HG03354 (cell line): ENCODE measurements at regions not wholly inside any gene's neighbourhood (a gene's known extent, or its start where the extent isn't known, plus 50 kb on each side); places are given as distances from the start of the nearest gene placed in this dataset.
"Not testable (repeated sequence)": the region's sequence is repeated elsewhere in the genome, so short reads cannot be mapped to it uniquely, and the experiment has no call there.

Source experiments
- ATAC-seq: cut with Tn5 transposase; IDR thresholded peaks from one replicate; pipeline ENCODE4 v1.9.1; 2021; ENCODE audit warnings: mild to moderate bottlenecking; ENCODE audit not compliant: unreplicated experiment, poor library complexity, severe bottlenecking

DNA sequence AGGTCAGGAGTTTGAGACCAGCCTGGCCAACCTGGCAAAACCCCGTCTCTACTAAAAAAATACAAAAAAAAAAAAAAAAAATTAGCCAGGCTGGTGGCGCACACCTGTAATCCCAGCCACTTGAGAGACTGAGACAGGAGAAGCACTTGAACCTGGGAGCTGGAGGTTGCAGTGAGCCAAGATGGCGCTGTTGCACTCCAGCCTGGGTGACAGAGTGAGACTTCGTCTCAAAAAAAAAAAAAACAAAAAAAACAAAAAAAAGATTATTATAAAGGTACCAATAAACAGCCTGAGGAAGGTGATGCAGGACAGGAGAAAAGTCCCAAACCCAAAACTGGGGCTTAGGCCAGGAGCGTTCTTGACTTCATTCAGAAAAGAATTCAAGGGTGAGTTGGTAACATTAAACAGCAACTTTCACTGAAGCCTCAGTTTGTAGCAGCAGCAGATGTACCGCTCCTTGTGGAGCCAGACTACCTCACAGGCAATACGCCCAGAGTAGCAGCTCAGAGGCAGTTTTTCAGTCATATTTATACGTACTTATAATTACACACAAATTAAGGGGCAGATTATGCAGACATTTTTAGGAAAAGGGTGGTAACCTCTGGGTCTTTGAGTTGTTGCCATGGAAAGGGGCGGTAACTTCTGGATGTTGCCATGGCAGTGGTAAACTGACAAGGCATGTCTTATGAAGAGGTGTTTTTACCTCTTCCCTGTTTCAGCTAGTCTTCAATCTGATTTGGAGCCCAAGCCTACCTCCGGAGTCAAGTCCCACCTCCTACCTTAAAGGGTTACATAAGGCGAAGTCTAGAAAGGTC is 1596.6 kb upstream of the CELF4 start:
- no peak for ATAC-seq

DNA sequence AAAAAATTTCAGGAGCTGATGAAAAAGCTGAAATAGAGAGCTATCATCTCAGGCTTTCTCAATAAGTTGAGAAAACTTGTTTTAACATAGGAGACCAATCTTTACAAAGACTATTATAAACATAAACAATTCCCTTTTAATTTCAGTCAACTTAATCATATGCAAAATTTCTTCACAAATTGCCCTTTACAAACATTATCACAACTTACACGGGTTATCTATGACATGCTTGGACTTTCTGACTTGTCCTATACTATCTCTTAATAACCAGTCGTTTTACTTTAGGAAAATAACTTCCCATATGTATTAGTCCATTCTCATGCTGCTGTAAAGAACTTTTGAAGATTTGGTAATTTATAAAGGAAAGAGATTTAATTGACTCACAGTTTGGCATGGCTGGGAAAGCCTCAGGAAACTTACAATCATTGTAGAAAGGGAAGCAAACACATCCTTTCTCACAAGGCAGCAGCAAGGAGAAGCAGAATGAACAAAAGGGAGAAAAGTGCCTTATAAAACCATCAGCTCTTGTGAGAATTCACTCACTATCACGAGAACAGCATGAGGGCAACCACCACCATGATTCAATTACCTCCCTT is 1583.7 kb upstream of the CELF4 start:
- ATAC-seq: no peak

- ATAC-seq: no peak
These were observed 1568.7 kb upstream of the CELF4 start for GRCh38 chr18:39134255-39134654.

GRCh38 chr18:39127538-39127937 is 1561.9 kb upstream of the CELF4 start:
- not testable (repeated sequence) for ATAC-seq

DNA sequence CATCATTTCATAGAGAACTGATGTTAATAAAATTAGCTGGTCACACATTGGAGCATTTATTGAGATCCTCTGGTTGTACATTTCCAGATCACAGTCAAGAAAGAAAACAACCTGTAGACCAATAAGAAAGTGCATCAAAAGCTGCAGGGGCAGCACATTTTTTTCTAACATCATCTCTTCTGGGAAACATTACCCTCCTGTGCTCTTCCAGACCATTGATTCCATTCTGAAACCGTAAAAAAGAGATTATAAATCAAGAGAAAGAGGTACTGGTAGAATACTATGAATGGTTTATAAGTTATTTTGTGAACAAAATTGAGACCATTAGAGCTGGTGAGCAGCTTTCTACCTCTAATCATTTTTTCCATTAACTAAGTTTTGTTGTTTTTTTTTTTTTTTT is 1548.2 kb upstream of the CELF4 start:
- ATAC-seq: no peak

- ATAC-seq: no peak
These were observed 1539.5 kb upstream of the CELF4 start for GRCh38 chr18:39105104-39105503.

GRCh38 chr18:39072970-39073369 is 1507.4 kb upstream of the CELF4 start:
- ATAC-seq: no peak

GRCh38 chr18:39062426-39062825 is 1496.8 kb upstream of the CELF4 start:
- ATAC-seq: no peak

DNA sequence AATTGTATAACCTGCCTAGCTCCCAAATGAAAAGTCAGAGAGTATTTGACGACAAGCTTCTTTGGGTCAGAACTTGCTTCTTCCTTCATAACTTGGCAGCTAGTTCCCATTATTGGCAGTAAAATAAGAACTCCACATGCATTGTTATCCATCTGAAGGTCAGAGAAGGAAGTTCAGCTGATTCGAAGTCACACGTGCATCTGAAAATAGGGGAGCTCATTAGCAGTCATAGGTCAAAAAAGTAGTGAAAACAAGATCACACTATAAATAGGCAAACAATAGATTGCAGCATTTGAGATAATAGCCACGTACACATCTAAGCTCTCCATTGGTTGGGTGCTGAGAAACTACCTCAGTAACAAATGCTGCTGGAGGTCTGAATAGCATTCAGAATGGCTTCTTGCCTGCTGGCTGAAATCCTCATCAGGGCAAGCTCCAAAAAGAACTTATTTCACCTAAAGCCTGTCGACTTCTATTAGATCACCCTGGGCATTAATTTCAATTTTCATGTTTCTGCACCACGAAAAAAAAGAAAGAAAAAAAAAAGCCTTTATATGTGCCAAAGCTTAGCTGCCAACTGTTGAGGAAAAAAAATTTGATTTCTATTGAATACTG is 1492.9 kb upstream of the CELF4 start:
- no peak for ATAC-seq

GRCh38 chr18:39057423-39058064 is 1491.9 kb upstream of the CELF4 start:
- no peak for ATAC-seq

GRCh38 chr18:39053571-39053970 is 1488.0 kb upstream of the CELF4 start:
- ATAC-seq: no peak

- ATAC-seq: no peak
These were observed 1485.4 kb upstream of the CELF4 start for GRCh38 chr18:39051013-39051412.

GRCh38 chr18:39039813-39040212 is 1474.2 kb upstream of the CELF4 start:
- no peak for ATAC-seq

- no peak for ATAC-seq
These were observed 1472.3 kb upstream of the CELF4 start for GRCh38 chr18:39037925-39038324.

DNA sequence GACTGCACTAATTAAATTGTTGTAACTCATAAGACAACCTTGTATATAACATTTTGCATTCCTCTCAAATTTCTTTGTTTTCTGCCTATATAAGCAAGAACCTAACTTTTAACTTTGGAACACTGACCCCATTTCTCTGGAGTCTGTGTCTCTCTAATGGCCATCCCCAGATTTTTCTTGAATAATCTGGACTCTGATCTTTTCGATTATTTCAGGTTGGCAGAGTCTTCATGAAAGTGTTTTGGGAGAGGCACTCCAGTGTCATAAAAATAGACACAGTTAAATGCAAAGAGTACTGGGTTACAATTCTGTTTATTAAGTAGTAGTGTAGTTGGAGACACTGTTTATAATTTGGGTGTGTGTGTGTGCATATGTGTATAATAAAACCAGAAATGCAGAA is 1467.7 kb upstream of the CELF4 start:
- ATAC-seq: no peak

GRCh38 chr18:39031647-39032046 is 1466.0 kb upstream of the CELF4 start:
- no peak for ATAC-seq

DNA sequence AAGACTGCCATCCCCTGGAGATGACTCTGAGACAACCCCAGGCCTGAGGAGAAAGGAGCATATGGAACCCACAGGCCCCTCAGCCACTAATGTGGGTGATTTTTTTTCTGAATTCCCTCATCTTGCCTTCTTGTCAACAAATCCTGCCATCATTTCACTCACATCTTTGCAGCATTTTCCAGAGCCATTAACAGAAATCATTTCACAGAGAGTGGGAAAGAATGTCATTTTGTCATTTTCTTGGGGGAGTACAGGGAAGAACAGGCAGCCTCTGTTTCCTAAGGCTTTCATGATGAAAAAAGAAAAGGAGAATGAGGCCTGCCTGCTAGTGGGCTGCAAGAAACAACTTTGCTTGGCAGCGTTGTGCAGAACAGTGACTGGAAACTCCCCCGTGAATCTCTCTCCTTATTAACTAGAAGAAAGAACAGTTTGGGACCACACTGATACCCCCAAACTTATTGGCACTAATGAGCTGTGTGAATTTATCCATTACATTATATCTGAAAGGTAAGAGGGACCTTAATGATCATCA is 1464.6 kb upstream of the CELF4 start:
- no peak for ATAC-seq

GRCh38 chr18:39025531-39025930 is 1459.9 kb upstream of the CELF4 start:
- ATAC-seq: no peak

GRCh38 chr18:39019989-39020388 is 1454.4 kb upstream of the CELF4 start:
- no peak for ATAC-seq
